DOHH2 (cell line): ENCODE measurements at regions not wholly inside any gene's neighbourhood (a gene's known extent, or its start where the extent isn't known, plus 50 kb on each side); places are given as distances from the start of the nearest gene placed in this dataset.

Experiments used
- H3F3A ChIP-seq: fragments of 200-600 bp; sonication (generic), shearing (Covaris generic); 2 replicates; pipeline ENCODE4 v1.6.0; 2016; ENCODE audit warnings: antibody characterized with exemption, mild to moderate bottlenecking; ENCODE audit not compliant: control insufficient read depth, insufficient read depth
- H3K27ac ChIP-seq: fragments of 200-600 bp; sonication (generic); 2 replicates; pipeline ENCODE4 v1.5.1; 2014; ENCODE audit warnings: low read depth, mild to moderate bottlenecking, low read length, moderate library complexity
- H3K27me3 ChIP-seq: fragments of 200-600 bp; sonication (generic); 2 replicates; pipeline ENCODE4 v1.6.1; 2014; ENCODE audit warnings: mild to moderate bottlenecking, low read length, mixed read lengths; ENCODE audit not compliant: control insufficient read depth
- H3K36me3 ChIP-seq: fragments of 200-600 bp; sonication (generic); 2 replicates; pipeline ENCODE4 v1.6.1; 2014; ENCODE audit warnings: mild to moderate bottlenecking, low read length, moderate library complexity, mixed read lengths; ENCODE audit not compliant: control insufficient read depth
- H3K4me1 ChIP-seq: fragments of 200-600 bp; sonication (generic); 2 replicates; pipeline ENCODE4 v1.6.1; 2014; ENCODE audit warnings: mild to moderate bottlenecking, low read length, mixed read lengths; ENCODE audit not compliant: control insufficient read depth
- H3K4me2 ChIP-seq: fragments of 200-600 bp; sonication (generic); 2 replicates; pipeline ENCODE4 v1.6.0; 2014; ENCODE audit warnings: mild to moderate bottlenecking, low read length, moderate library complexity
- H3K4me3 ChIP-seq: fragments of 200-600 bp; sonication (generic); 2 replicates; pipeline ENCODE4 v1.5.1; 2014; ENCODE audit warnings: mild to moderate bottlenecking, low read length, mixed read lengths
- H3K79me2 ChIP-seq: fragments of 200-600 bp; sonication (generic); 2 replicates; pipeline ENCODE4 v1.6.1; 2014; ENCODE audit warnings: mild to moderate bottlenecking, low read length, mixed read lengths; ENCODE audit not compliant: control insufficient read depth
- H3K9me2 ChIP-seq: fragments of 200-600 bp; sonication (generic); replicated peaks from 2 replicates; pipeline ENCODE4 v1.6.1; 2014; ENCODE audit warnings: mild to moderate bottlenecking, low read length, mixed read lengths; ENCODE audit not compliant: control insufficient read depth
- H3K9me3 ChIP-seq: fragments of 200-600 bp; sonication (generic); 2 replicates; pipeline ENCODE4 v1.6.1; 2014; ENCODE audit warnings: antibody characterized with exemption, low read length, mixed read lengths; ENCODE audit not compliant: control insufficient read depth, insufficient read depth
- H4K20me1 ChIP-seq: fragments of 200-600 bp; sonication (generic); 2 replicates; pipeline ENCODE4 v1.6.0; 2014; ENCODE audit warnings: low read depth, mild to moderate bottlenecking, antibody characterized with exemption, low read length, moderate library complexity; ENCODE audit not compliant: control insufficient read depth, insufficient read depth
- EZH2phosphoT487 ChIP-seq: fragments of 200-600 bp; sonication (generic); IDR thresholded peaks from 2 replicates; pipeline ENCODE4 v1.6.1; 2017; ENCODE audit warnings: borderline replicate concordance, mild to moderate bottlenecking, antibody characterized with exemption, low read length, moderate library complexity, mixed read lengths
- TF ChIP-seq, protein P1 (sequence below): fragments of 200-600 bp; sonication (generic); IDR thresholded peaks from one replicate; pipeline ENCODE4 v1.5.1; 2014; ENCODE audit warnings: antibody characterized with exemption, mild to moderate bottlenecking, low read depth, low read length; ENCODE audit not compliant: poor library complexity, severe bottlenecking

DNA sequence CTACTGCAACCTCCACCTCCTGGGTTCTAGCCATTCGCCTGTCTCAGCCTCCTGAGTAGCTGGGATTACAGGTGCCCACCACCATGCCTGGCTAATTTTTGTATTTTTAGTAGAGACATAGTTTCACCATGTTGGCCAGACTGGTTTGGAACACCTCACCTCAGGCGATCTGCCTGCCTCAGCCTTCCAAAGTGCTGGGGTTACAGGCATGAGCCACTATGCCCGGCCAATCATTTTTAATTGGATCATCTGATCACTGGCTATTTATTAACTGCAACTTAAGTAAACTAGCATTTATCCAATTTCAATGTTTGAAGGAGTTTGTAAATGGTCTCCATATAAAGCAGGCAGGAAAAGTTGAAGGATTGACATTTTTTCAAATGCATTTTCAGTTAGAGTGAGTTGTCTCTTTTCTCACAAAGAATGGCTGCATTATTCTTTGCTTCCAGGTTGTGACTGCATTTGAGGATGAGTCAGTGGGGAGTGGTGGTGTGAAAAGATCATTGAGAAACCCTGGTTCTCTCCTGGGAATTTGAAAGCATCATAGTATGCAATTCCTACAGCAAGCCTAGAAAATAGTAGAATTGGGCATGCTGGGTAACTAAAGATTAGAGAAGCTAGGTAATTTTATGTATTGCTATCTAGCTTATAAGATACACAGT lies 431.1 kb upstream of the ZEB2 start:
- H3K9me3 ChIP-seq = no peaks in the 10 kb centered on the region
- no peak overlapping the region for H3K4me3 ChIP-seq
- H3K79me2 ChIP-seq = no peaks in the 10 kb centered on the region
- H3K36me3 ChIP-seq = no peaks in the 10 kb centered on the region
- no peaks in the 10 kb centered on the region for H4K20me1 ChIP-seq
- H3K4me2 ChIP-seq = no peak overlapping the region
- TF ChIP-seq, protein P1, sequence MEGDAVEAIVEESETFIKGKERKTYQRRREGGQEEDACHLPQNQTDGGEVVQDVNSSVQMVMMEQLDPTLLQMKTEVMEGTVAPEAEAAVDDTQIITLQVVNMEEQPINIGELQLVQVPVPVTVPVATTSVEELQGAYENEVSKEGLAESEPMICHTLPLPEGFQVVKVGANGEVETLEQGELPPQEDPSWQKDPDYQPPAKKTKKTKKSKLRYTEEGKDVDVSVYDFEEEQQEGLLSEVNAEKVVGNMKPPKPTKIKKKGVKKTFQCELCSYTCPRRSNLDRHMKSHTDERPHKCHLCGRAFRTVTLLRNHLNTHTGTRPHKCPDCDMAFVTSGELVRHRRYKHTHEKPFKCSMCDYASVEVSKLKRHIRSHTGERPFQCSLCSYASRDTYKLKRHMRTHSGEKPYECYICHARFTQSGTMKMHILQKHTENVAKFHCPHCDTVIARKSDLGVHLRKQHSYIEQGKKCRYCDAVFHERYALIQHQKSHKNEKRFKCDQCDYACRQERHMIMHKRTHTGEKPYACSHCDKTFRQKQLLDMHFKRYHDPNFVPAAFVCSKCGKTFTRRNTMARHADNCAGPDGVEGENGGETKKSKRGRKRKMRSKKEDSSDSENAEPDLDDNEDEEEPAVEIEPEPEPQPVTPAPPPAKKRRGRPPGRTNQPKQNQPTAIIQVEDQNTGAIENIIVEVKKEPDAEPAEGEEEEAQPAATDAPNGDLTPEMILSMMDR = no peak
- no peak for TF ChIP-seq EZH2phosphoT487
- no peak overlapping the region for H3K27ac ChIP-seq
- no peaks in the 10 kb centered on the region for H3F3A ChIP-seq
- H3K4me1 ChIP-seq = no peaks in the 10 kb centered on the region
- H3K9me2 ChIP-seq = no peaks in the 10 kb centered on the region
- no peaks in the 10 kb centered on the region for H3K27me3 ChIP-seq

DNA sequence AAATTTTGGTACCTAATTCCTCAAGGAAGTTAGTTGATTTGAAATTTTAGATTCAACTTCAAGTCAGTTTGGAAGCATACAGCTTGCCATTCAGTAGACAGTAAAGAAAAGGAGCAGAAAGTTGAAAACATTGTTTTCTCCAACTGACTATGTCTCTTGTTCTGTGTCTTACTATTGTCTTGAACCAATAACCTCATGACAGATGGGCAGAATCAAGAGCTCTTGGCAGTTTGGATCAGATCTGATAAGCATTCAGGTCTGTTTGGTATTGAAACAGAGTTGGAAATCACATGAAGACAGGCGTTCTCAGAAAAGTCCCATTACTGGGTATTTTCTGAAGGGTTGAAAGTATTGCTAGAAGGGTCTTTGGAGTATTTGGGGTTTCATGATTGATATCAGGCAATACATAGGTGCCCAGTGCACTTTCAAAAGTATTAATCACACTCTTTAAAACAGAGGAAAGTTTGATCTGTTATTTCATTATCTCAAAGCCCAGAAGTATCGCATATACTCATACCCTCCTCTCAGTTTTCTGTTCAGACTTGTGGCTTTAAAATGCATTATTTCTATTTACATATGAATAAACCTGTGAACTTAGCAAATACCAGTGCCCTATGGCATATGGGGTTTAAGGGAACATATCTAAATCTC lies 428.4 kb upstream of the ZEB2 start:
- no peaks in the 10 kb centered on the region for H3K4me1 ChIP-seq
- H3K79me2 ChIP-seq = no peaks in the 10 kb centered on the region
- H3K9me2 ChIP-seq = no peaks in the 10 kb centered on the region
- H3K27ac ChIP-seq = no peak overlapping the region
- H3K36me3 ChIP-seq = no peaks in the 10 kb centered on the region
- H4K20me1 ChIP-seq = no peaks in the 10 kb centered on the region
- H3F3A ChIP-seq = no peaks in the 10 kb centered on the region
- H3K27me3 ChIP-seq = no peaks in the 10 kb centered on the region
- TF ChIP-seq, protein P1 = no peak
- TF ChIP-seq EZH2phosphoT487 = no peak
- H3K4me3 ChIP-seq = no peak overlapping the region
- H3K4me2 ChIP-seq = no peak overlapping the region
- H3K9me3 ChIP-seq = no peaks in the 10 kb centered on the region

DNA sequence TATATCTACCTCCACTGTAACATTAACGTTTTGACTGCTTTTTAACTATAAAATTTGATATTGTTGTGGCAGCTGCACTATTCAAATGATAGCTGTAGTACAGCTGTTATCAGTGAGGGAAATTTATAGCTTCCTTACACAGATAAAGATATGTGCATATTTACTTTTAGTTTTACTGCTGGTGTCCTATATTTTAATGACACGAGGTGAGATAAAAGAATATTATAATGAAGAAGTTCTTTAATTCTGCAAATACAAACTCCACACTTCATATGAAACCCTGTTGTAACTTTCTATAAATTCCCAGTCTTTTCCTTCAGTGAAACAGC lies 427.8 kb upstream of the ZEB2 start:
- Histone ChIP-seq H3K27ac (no peak overlapping the region), H3K9me2 (no peaks in the 10 kb centered on the region), H3K4me1 (no peaks in the 10 kb centered on the region), H4K20me1 (no peaks in the 10 kb centered on the region), H3K36me3 (no peaks in the 10 kb centered on the region), H3K79me2 (no peaks in the 10 kb centered on the region), H3K4me2 (no peak overlapping the region), H3F3A (no peaks in the 10 kb centered on the region), H3K4me3 (no peak overlapping the region), H3K27me3 (no peaks in the 10 kb centered on the region), H3K9me3 (no peaks in the 10 kb centered on the region)
- TF ChIP-seq EZH2phosphoT487 = no peak
- TF ChIP-seq, protein P1 = no peak
